Naive thymus-derived CD4-positive, alpha-beta T cell (primary cell): ENCODE measurements at regions not wholly inside any gene's neighbourhood (a gene's known extent, or its start where the extent isn't known, plus 50 kb on each side); places are given as distances from the start of the nearest gene placed in this dataset.
"Not testable (repeated sequence)": the region's sequence is repeated elsewhere in the genome, so short reads cannot be mapped to it uniquely, and the experiment has no call there.

Source experiments
- ATAC-seq: fragments of 150-1000 bp; cut with Tn5 transposase; 2 replicates; pipeline ENCODE4 v1.10.0; 2021; ENCODE audit warnings: mild to moderate bottlenecking, moderate library complexity
- CTCF ChIA-PET: fragments of 350-600 bp; sonication (Branson Sonifier 250); formaldehyde crosslinking; loops from one replicate; lab custom pipeline; 2021; ENCODE audit warnings: antibody characterized with exemption; lab: Charles Lee
- POLR2A ChIA-PET: fragments of 350-600 bp; sonication (Branson Sonifier 250); formaldehyde crosslinking; loops from one replicate; lab custom pipeline; 2021; ENCODE audit warnings: antibody characterized with exemption, inconsistent platforms; lab: Charles Lee
- DNase-seq, 9 donors: peaks; one replicate each; pipeline versions ENCODE4 v3.0.0 to v3.0.0-alpha.2; 2020 to 2022; ENCODE audit warnings: mixed read lengths in 1 of 9
- H3K27ac ChIP-seq: one replicate; pipeline ENCODE4 v1.7.0; 2013; ENCODE audit warnings: mild to moderate bottlenecking, low read depth, low read length, moderate library complexity
- H3K27me3 ChIP-seq, 2 donors: one replicate each; pipeline ENCODE4 v1.7.0; 2013; ENCODE audit warnings: low read length in 2 of 2, mild to moderate bottlenecking in 2 of 2, moderate library complexity in 2 of 2; ENCODE audit not compliant: control insufficient read depth in 2 of 2, insufficient read depth in 2 of 2
- H3K36me3 ChIP-seq, 3 experiments: 1 replicate in 2 of 3; 2 replicates in 1 of 3; pipeline ENCODE4 v1.7.0; 2013; ENCODE audit warnings: low read length in 3 of 3, mild to moderate bottlenecking in 3 of 3, moderate library complexity in 1 of 3; ENCODE audit not compliant: insufficient read depth in 3 of 3, control insufficient read depth in 2 of 3
- H3K4me1 ChIP-seq, 2 donors: one replicate each; pipeline ENCODE4 v1.7.0; 2013; ENCODE audit warnings: low read length in 2 of 2, mild to moderate bottlenecking in 2 of 2, moderate library complexity in 1 of 2; ENCODE audit not compliant: control insufficient read depth in 2 of 2, insufficient read depth in 2 of 2
- H3K4me3 ChIP-seq: 2 replicates; pipeline ENCODE4 v1.7.0; 2013; ENCODE audit warnings: mild to moderate bottlenecking, low read length
- H3K9me3 ChIP-seq, 3 experiments: 1 replicate in 2 of 3; 2 replicates in 1 of 3; pipeline ENCODE4 v1.7.0; 2013; ENCODE audit warnings: low read length in 3 of 3; ENCODE audit not compliant: control insufficient read depth in 2 of 3
- H3K27ac Mint-ChIP-seq, 9 donors: one replicate each; pipeline ENCODE4 v1.8.0; 2020 to 2022; ENCODE audit warnings: mixed read lengths in 9 of 9, mild to moderate bottlenecking in 8 of 9, moderate library complexity in 5 of 9, inconsistent platforms in 2 of 9
- H3K27me3 Mint-ChIP-seq, 5 donors: one replicate each; pipeline ENCODE4 v1.8.0; 2021 to 2022; ENCODE audit warnings: mixed read lengths in 5 of 5, mild to moderate bottlenecking in 1 of 5
- H3K36me3 Mint-ChIP-seq, 5 donors: one replicate each; pipeline ENCODE4 v1.8.0; 2020 to 2022; ENCODE audit warnings: mixed read lengths in 5 of 5, mild to moderate bottlenecking in 3 of 5, inconsistent platforms in 1 of 5
- H3K4me1 Mint-ChIP-seq, 7 donors: one replicate each; pipeline ENCODE4 v1.8.0; 2020 to 2022; ENCODE audit warnings: mixed read lengths in 7 of 7, mild to moderate bottlenecking in 3 of 7, inconsistent platforms in 1 of 7
- H3K4me3 Mint-ChIP-seq, 10 donors: one replicate each; pipeline ENCODE4 v1.8.0; 2020 to 2022; ENCODE audit warnings: mild to moderate bottlenecking in 10 of 10, mixed read lengths in 10 of 10, moderate library complexity in 6 of 10, inconsistent platforms in 2 of 10
- H3K9me3 Mint-ChIP-seq, 11 donors: one replicate each; pipeline ENCODE4 v1.8.0; 2020 to 2022; ENCODE audit warnings: mixed read lengths in 11 of 11, mild to moderate bottlenecking in 4 of 11, inconsistent platforms in 1 of 11, moderate library complexity in 1 of 11
- intact Hi-C, 2 donors: fragments of 100-400 bp; cut with micrococcal nuclease; formaldehyde crosslinking; loops; one replicate each; pipeline ENCODE4 v1.15.1; 2023

- Histone ChIP-seq H3K4me1 (no peaks in the 10 kb centered on the region), H3K27ac (no peak overlapping the region), H3K36me3 (no peaks in the 10 kb centered on the region), H3K4me3 (no peak overlapping the region), H3K9me3 (no peaks in the 10 kb centered on the region), H3K27me3 (no peaks in the 10 kb centered on the region)
- Mint-ChIP-seq H3K4me1 (no peaks in the 10 kb centered on the region), H3K9me3 (peaks cover 0 to 6% (median 0%) of the 10 kb centered on the region in 11 donors), H3K27ac (no peak overlapping the region), H3K27me3 (peaks cover 26 to 57% (median 45%) of the 10 kb centered on the region in 5 donors), H3K4me3 (no peak overlapping the region), H3K36me3 (peaks cover 0 to 6% (median 0%) of the 10 kb centered on the region in 5 donors)
- DNase-seq (no peak), ATAC-seq (no peak)
- intact Hi-C loops: no loop called here
- CTCF ChIA-PET: no interaction called here
- POLR2A ChIA-PET: no interaction called here
Observed at GRCh38 chr18:58805467-58806187, 59.0 kb upstream of the ZNF532 start.

GRCh38 chr18:58806826-58807714 is 57.6 kb upstream of the ZNF532 start:
- Mint-ChIP-seq H3K36me3 (peaks cover 0 to 6% (median 0%) of the 10 kb centered on the region in 5 donors), H3K27ac (no peak overlapping the region), H3K9me3 (peaks cover 0 to 6% (median 0%) of the 10 kb centered on the region in 11 donors), H3K4me3 (no peak overlapping the region), H3K4me1 (no peaks in the 10 kb centered on the region), H3K27me3 (peaks cover 26 to 65% (median 45%) of the 10 kb centered on the region in 5 donors)
- Histone ChIP-seq H3K4me1 (no peaks in the 10 kb centered on the region), H3K27ac (no peak overlapping the region), H3K9me3 (no peaks in the 10 kb centered on the region), H3K27me3 (peaks cover 0 to 5% of the 10 kb centered on the region in 2 donors), H3K4me3 (no peak overlapping the region), H3K36me3 (no peaks in the 10 kb centered on the region)
- no peak for DNase-seq
- no peak for ATAC-seq
- CTCF ChIA-PET: interaction anchor here (0.6 kb wide), 1 partner anchor 24 kb away, joined by 3 read pairs; no protein-coding TSS in a partner anchor
- POLR2A ChIA-PET: no interaction called here
- intact Hi-C loops: no loop called here

- no peak for ATAC-seq
- peaks cover 30 to 68% (median 44%) of the 10 kb centered on the region in 5 donors for H3K27me3 Mint-ChIP-seq
Observed at GRCh38 chr18:58807766-58808165, 56.9 kb upstream of the ZNF532 start.

GRCh38 chr18:58808349-58808748 is 56.3 kb upstream of the ZNF532 start:
- Histone ChIP-seq H3K27ac (no peak overlapping the region), H3K4me3 (no peak overlapping the region), H3K9me3 (no peaks in the 10 kb centered on the region), H3K36me3 (no peaks in the 10 kb centered on the region), H3K4me1 (no peaks in the 10 kb centered on the region), H3K27me3 (peaks cover 0 to 5% of the 10 kb centered on the region in 2 donors)
- CTCF ChIA-PET: no interaction called here
- no peaks in the 10 kb centered on the region for H3K4me1 Mint-ChIP-seq
- POLR2A ChIA-PET: no interaction called here
- H3K27ac Mint-ChIP-seq: no peak overlapping the region
- DNase-seq (no peak), ATAC-seq (no peak)
- H3K36me3 Mint-ChIP-seq: peaks cover 0 to 6% (median 0%) of the 10 kb centered on the region in 5 donors
- intact Hi-C loops: no loop called here
- no peak overlapping the region for H3K4me3 Mint-ChIP-seq
- peaks cover 0 to 5% (median 0%) of the 10 kb centered on the region in 11 donors for H3K9me3 Mint-ChIP-seq
- peaks cover 33 to 67% (median 44%) of the 10 kb centered on the region in 5 donors for H3K27me3 Mint-ChIP-seq

More at GRCh38 chr18:58807766-58808165, 56.9 kb upstream of the ZNF532 start:
- POLR2A ChIA-PET: no interaction called here
- intact Hi-C loops: no loop called here
- H3K4me3 Mint-ChIP-seq: no peak overlapping the region
- Histone ChIP-seq H3K4me3 (no peak overlapping the region), H3K27ac (no peak overlapping the region), H3K36me3 (no peaks in the 10 kb centered on the region), H3K9me3 (no peaks in the 10 kb centered on the region), H3K27me3 (peaks cover 0 to 5% of the 10 kb centered on the region in 2 donors), H3K4me1 (no peaks in the 10 kb centered on the region)
- CTCF ChIA-PET: no interaction called here
- no peaks in the 10 kb centered on the region for H3K4me1 Mint-ChIP-seq
- H3K27ac Mint-ChIP-seq: no peak overlapping the region
- peaks cover 0 to 6% (median 0%) of the 10 kb centered on the region in 5 donors for H3K36me3 Mint-ChIP-seq
- peaks cover 0 to 5% (median 0%) of the 10 kb centered on the region in 11 donors for H3K9me3 Mint-ChIP-seq
- DNase-seq: no peak

GRCh38 chr18:58811859-58812258 is 52.8 kb upstream of the ZNF532 start:
- H3K27ac ChIP-seq, DNase-seq, ATAC-seq, intact Hi-C loops, H3K27me3 ChIP-seq, H3K9me3 ChIP-seq, H3K36me3 ChIP-seq, H3K4me3 Mint-ChIP-seq, H3K4me1 Mint-ChIP-seq, H3K27ac Mint-ChIP-seq, CTCF ChIA-PET, H3K36me3 Mint-ChIP-seq, H3K9me3 Mint-ChIP-seq, H3K4me1 ChIP-seq, POLR2A ChIA-PET, H3K4me3 ChIP-seq: not testable (repeated sequence)
- H3K27me3 Mint-ChIP-seq: peaks cover 52 to 79% (median 62%) of the 10 kb centered on the region in 5 donors

GRCh38 chr18:58813105-58813504 is 51.6 kb upstream of the ZNF532 start:
- no peaks in the 10 kb centered on the region for H3K36me3 Mint-ChIP-seq
- CTCF ChIA-PET: no interaction called here

More at GRCh38 chr18:58813105-58813504, 51.6 kb upstream of the ZNF532 start:
- no peak overlapping the region for H3K27ac Mint-ChIP-seq
- H3K4me1 Mint-ChIP-seq: peaks cover 0 to 3% (median 0%) of the 10 kb centered on the region in 7 donors
- no peak overlapping the region for H3K27ac ChIP-seq
- ATAC-seq (no peak), DNase-seq (no peak)
- H3K27me3 ChIP-seq: peaks cover 0 to 12% of the 10 kb centered on the region in 2 donors
- H3K27me3 Mint-ChIP-seq: peaks cover 60 to 75% (median 63%) of the 10 kb centered on the region in 5 donors
- H3K9me3 Mint-ChIP-seq: peaks cover 0 to 6% (median 0%) of the 10 kb centered on the region in 11 donors
- no peaks in the 10 kb centered on the region for H3K4me1 ChIP-seq
- no peaks in the 10 kb centered on the region for H3K9me3 ChIP-seq
- H3K4me3 ChIP-seq: no peak overlapping the region
- no peak overlapping the region for H3K4me3 Mint-ChIP-seq
- POLR2A ChIA-PET: no interaction called here
- no peaks in the 10 kb centered on the region for H3K36me3 ChIP-seq
- intact Hi-C loops: no loop called here
